HuH-7 (cell line): ENCODE measurements at regions not wholly inside any gene's neighbourhood (a gene's known extent, or its start where the extent isn't known, plus 50 kb on each side); places are given as distances from the start of the nearest gene placed in this dataset.
"Not testable (repeated sequence)": the region's sequence is repeated elsewhere in the genome, so short reads cannot be mapped to it uniquely, and the experiment has no call there.

Source experiments
- DNase-seq: peaks from one replicate; pipeline ENCODE4 v3.0.0; 2011; ENCODE audit warnings: low spot score

- no peak for DNase-seq
Observed at GRCh38 chr1:185540295-185540694, 193.9 kb upstream of the HMCN1 start.

DNA sequence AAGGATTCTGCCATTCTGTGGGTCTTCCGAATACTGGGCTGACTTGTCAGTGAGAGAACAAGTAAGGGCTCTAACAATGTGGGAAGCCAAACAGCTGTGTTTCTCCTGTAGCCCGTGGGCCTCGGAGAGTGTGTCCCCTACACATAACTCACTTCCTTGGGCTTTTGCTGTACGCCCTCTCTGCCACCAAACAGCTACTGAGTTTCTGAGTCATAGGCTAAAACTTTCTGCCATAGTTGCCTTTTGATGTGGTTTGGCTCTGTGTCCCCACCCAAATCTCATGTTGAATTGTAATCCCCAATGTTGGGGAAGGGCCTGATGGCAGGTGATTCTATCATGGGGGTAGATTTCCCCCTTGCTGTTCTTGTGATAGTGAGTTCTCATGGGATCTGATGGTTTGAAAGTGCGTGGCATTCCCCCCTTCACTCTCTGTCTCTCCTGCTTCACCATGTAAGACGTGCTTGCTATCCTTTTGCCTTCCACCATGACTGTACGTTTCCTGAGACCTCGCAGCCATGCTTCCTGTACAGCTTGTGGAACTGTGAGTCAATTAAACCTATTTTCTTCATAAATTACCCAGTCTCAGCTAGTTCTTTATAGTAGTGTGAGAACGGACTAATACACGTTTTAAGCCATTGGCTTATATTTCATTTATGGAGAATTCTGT is 194.8 kb upstream of the HMCN1 start:
- DNase-seq: no peak

- not testable (repeated sequence) for DNase-seq
Observed at GRCh38 chr1:185538309-185538898, 195.8 kb upstream of the HMCN1 start.

- DNase-seq: no peak
Observed at GRCh38 chr1:185537596-185537995, 196.6 kb upstream of the HMCN1 start.

GRCh38 chr1:185536165-185536920 is 197.8 kb upstream of the HMCN1 start:
- no peak for DNase-seq

- DNase-seq: no peak
Observed at GRCh38 chr1:185535621-185536020, 198.6 kb upstream of the HMCN1 start.

DNA sequence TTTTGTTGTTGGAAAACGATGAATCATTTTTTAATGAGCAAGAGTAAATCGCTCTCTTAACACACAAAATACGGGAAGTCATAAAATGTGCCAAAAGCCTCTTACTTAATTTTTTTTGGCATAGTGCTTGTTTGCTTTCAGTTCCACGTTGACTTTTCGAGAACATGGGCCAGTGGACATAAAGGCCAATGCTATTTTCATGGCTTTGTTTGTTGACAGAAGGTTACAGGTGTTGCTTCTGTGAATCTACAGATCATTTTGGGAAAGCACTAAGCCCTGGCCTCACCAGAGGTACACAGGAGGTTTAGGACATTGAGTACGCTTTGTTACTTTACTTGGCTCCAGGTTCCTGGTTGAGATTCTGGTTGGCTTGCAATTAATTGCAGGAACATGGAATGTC is 199.4 kb upstream of the HMCN1 start:
- DNase-seq: no peak

GRCh38 chr1:185533596-185533995 is 200.6 kb upstream of the HMCN1 start:
- DNase-seq: no peak

GRCh38 chr1:185532856-185533255 is 201.3 kb upstream of the HMCN1 start:
- no peak for DNase-seq

GRCh38 chr1:185531838-185532237 is 202.4 kb upstream of the HMCN1 start:
- DNase-seq: no peak

DNA sequence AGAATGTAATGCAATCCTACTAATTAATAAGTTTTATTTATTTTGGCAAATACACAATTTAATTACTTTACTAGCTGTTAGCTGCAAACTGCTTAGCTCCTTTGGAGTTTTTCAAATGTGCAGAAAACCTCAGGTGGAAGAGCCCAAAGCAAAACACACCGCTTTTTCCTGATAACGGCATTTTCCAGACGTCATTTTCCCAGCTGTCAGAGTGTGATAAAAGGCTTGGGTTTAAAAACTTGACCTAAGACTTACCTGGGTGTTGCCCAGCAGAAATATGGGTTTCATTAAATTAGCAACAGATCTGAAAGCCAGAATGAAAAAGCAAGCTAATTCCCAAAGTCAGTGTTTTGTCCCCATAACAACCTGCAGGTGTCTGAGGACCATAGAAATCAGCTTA is 204.0 kb upstream of the HMCN1 start:
- no peak for DNase-seq

- DNase-seq: no peak
Observed at GRCh38 chr1:185529673-185530072, 204.5 kb upstream of the HMCN1 start.

DNA sequence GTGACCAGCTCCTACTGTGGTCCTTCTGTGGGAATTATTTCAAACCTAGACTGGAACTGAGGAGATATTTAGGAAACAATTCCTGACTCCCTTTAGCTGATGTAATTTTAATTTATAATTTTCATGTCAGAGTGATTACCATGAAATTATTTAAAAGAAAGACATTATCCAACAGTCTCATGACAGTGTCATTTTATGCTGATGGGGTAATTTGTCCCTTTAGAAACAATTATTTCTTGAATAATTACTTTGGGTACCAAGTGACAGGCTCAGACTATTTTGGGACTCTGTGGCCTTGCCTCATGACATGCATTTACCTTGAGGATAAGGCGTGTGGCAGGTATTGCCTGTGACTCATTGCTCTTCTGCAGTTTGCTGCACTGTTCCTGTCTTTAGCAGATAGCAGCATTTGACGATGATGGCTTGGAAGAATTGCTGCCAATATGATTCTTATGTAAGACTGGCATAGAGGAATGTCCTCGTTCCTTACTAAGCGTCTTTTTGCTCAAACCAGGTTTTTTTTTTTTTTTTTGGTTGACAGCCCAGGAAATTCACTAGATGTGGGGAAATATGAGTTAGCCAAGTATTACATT is 206.0 kb upstream of the HMCN1 start:
- DNase-seq: no peak

DNA sequence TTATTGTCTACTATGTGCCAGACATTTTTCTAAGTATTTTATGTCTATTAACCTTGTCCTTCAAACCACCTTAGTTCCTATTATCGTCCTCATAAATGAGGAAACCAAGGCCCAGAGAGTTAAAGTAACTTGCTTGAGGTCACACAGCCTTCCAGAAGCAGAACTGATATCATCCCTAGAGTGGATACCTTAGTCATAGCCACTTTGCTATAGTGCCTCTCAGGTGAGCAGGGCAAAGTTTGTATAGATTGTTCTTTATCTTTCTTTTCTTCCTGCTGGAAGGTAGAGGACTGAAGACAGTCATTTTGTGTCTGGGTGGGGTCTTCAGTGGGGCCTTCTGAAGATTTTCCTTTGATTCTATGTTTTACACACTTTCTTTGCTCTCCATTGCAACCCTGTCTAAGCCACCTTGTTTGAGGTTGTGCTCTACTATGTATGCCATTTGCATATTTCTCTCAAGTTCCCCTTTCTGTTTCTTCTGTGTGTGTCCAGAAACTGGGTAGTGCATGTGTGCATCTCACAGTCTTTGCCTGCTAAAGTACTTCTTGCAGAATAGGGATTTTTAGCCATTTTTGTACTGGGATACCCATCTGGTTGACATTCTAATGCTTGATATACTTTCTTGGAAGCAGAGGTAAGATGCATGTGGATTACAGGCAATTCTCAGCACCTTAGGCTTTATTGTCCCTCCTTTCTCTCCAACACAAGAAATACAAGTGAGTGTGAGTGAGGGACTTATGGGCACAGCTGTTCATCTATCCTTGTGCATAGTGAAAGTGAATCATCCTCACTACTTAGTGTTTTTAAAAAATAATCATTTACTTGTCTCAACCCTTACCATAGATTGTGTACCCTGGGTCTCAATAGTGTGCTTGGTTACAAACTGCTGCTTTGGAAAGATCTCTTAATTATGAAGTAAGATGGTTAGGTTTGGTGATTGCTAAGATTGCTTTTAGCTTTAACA is 207.6 kb upstream of the HMCN1 start:
- DNase-seq: no peak

DNA sequence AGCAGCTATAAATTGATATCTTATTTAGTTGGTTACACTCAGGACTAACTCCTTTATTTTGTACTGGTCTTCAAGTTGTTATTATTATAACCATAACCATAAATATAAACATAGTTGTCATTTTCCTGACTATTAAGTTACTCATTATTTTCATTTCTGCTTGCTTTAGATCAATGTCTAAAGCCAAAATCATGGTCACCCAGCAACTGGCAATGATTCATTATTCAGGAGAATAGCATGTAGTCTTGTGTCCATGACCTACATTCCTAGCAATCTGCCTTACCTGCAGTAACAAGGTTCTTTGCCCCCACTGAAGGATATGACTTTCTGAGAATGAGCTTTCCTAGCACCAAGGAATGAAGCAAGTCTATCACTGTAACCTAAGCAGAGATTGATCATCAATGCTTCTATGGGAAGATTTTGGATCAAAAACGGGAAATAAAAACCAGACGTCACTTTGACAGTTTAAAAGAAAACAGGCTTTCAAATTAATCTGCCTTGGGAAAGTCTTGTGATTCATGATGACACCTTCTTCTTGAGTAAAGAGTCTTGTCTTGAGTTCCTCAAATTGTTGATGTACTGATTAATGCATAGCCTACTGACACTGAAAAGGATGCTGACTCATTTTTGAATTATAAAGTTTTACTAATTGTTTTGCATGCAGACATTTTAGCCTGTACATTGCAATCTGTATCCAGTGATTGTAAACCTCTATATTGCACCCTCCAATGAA is 203.3 kb upstream of the IVNS1ABP start:
- no peak for DNase-seq

- no peak for DNase-seq
Observed at GRCh38 chr1:185517808-185518419, 200.9 kb upstream of the IVNS1ABP start.

GRCh38 chr1:185517301-185517700 is 200.3 kb upstream of the IVNS1ABP start:
- not testable (repeated sequence) for DNase-seq

DNA sequence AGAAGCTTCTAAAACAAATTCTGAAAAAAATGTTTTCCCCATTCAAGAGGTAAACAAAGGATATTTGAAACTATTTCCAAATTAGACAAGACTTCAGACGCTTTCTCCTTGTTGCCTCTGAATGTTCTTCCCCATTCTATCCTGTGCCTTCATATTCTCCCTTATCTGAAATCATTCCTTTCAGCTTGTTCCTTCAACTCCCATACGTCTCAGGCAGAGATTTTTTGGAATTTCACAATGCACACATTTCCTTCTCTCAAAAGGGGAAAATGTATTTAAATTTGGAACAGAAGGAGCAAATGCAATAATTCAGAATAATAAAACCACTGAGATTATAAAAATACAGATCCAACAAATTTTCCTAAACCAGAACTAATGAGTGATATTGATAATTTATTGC is 198.7 kb upstream of the IVNS1ABP start:
- DNase-seq: no peak

GRCh38 chr1:185514311-185514710 is 197.3 kb upstream of the IVNS1ABP start:
- DNase-seq: no peak

DNA sequence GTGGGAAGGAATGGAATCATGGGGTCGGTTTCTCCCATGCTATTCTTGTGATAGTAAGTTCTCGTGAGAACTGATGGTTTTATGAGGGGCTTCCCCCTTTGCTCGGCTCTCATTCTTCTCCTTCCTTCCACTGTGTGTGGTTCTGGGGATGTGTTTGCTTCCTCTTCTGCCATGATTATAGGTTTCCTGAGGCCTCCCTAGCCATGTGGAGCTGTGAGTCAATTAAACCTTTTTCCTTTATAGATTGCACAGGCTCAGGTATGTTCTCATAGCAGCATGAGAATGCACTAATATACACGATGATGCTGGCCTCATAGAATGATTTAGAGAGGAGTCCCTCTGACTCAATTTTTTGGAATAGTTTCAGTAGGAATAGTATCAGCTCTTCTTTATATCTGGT is 195.4 kb upstream of the IVNS1ABP start:
- DNase-seq: no peak

DNA sequence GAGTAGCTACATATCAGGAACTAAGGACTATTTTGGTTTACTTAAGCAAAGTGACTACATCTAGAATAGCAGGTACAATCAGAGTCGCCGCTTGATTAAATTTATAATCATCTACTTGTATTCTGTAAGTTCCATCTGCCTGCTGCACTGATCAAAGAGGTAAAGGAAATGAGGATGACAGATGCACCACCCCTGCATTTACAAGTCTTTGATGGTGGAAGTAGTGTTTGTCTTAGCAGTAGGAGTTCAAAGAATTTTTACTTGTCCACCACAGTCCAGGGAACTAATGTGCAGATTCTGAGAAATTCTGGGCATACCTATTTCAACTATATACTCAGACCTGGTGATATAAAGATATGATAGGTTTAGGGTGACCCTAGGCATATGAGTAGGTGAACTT is 184.1 kb upstream of the IVNS1ABP start:
- no peak for DNase-seq
